Esophagus muscularis mucosa (tissue), 3 donors: ENCODE measurements at regions not wholly inside any gene's neighbourhood (a gene's known extent, or its start where the extent isn't known, plus 50 kb on each side); places are given as distances from the start of the nearest gene placed in this dataset.

Source experiments
- CTCF ChIP-seq, 3 experiments: fragments of 200-600 bp in 2 of 3; fragments of 450-650 bp in 1 of 3; sonication (generic) in 2 of 3; IDR thresholded peaks; one replicate each; pipeline ENCODE4 v1.5.1; 2017 to 2019; ENCODE audit warnings: antibody characterized with exemption in 3 of 3, mild to moderate bottlenecking in 2 of 3, moderate library complexity in 1 of 3
- POLR2AphosphoS5 ChIP-seq, 2 donors: sonication (generic); formaldehyde crosslinking; IDR thresholded peaks; one replicate each; pipeline ENCODE4 v1.6.1; 2017; ENCODE audit warnings: antibody characterized with exemption in 2 of 2

GRCh38 chr7:46393142-46393541, 472.1 kb upstream of the IGFBP3 start:
- no peak for TF ChIP-seq POLR2AphosphoS5 (IDR thresholded peaks at IDR 0.05)
- TF ChIP-seq CTCF (IDR thresholded peaks at IDR 0.05), result no peak
